KMS-11 (cell line): ENCODE measurements at regions not wholly inside any gene's neighbourhood (a gene's known extent, or its start where the extent isn't known, plus 50 kb on each side); places are given as distances from the start of the nearest gene placed in this dataset.
"Not testable (repeated sequence)": the region's sequence is repeated elsewhere in the genome, so short reads cannot be mapped to it uniquely, and the experiment has no call there.

ENCODE experiments used
- H2AFZ ChIP-seq: fragments of 200-600 bp; sonication (generic); 2 replicates; pipeline ENCODE4 v1.6.1; 2016; ENCODE audit warnings: antibody characterized with exemption, mixed run types, low read depth
- H3K27ac ChIP-seq: fragments of 200-600 bp; sonication (generic); 2 replicates; pipeline ENCODE4 v1.6.1; 2016; ENCODE audit warnings: mild to moderate bottlenecking, mixed run types
- H3K27me3 ChIP-seq: fragments of 200-600 bp; sonication (generic); 2 replicates; pipeline ENCODE4 v1.6.1; 2017; ENCODE audit warnings: mild to moderate bottlenecking, low read depth, mixed run types, moderate library complexity; ENCODE audit not compliant: insufficient read depth
- H3K36me3 ChIP-seq: fragments of 200-600 bp; sonication (generic); 2 replicates; pipeline ENCODE4 v1.6.1; 2017; ENCODE audit warnings: mild to moderate bottlenecking, mixed run types; ENCODE audit not compliant: insufficient read depth
- H3K4me1 ChIP-seq: fragments of 200-600 bp; sonication (generic); 2 replicates; pipeline ENCODE4 v1.6.1; 2016; ENCODE audit warnings: mild to moderate bottlenecking, low read depth, mixed run types; ENCODE audit not compliant: poor library complexity, severe bottlenecking
- H3K4me2 ChIP-seq: fragments of 200-600 bp; sonication (generic); 2 replicates; pipeline ENCODE4 v1.7.0; 2016; ENCODE audit warnings: mild to moderate bottlenecking, mixed run types
- H3K4me3 ChIP-seq: fragments of 200-600 bp; sonication (generic); IDR thresholded peaks from 2 replicates; pipeline ENCODE4 v1.6.1; 2017; ENCODE audit warnings: low read depth, low read length, mixed read lengths; ENCODE audit not compliant: insufficient read depth
- H3K79me2 ChIP-seq: fragments of 200-600 bp; sonication (generic); 2 replicates; pipeline ENCODE4 v1.6.1; 2016; ENCODE audit warnings: low read depth, mixed run types; ENCODE audit not compliant: insufficient read depth
- H3K9ac ChIP-seq: fragments of 200-600 bp; sonication (generic); 2 replicates; pipeline ENCODE4 v1.6.1; 2016; ENCODE audit warnings: mild to moderate bottlenecking, mixed run types
- H4K20me1 ChIP-seq: fragments of 200-600 bp; sonication (generic); 2 replicates; pipeline ENCODE4 v1.6.1; 2016; ENCODE audit warnings: mild to moderate bottlenecking, mixed run types; ENCODE audit not compliant: insufficient read depth

- not testable (repeated sequence) for H2AFZ ChIP-seq, H3K4me1 ChIP-seq, H3K4me3 ChIP-seq, H3K9ac ChIP-seq, H3K4me2 ChIP-seq, H3K36me3 ChIP-seq, H3K27ac ChIP-seq, H4K20me1 ChIP-seq, H3K27me3 ChIP-seq, H3K79me2 ChIP-seq
Observed at GRCh38 chr1:120542940-120543339, 128.1 kb downstream of the NBPF8 start.

GRCh38 chr1:120544434-120544833, 129.6 kb downstream of the NBPF8 start:
- not testable (repeated sequence) for H3K27me3 ChIP-seq, H3K36me3 ChIP-seq, H3K4me1 ChIP-seq, H3K9ac ChIP-seq, H2AFZ ChIP-seq, H4K20me1 ChIP-seq, H3K79me2 ChIP-seq, H3K4me3 ChIP-seq, H3K4me2 ChIP-seq, H3K27ac ChIP-seq

- not testable (repeated sequence) for H3K27ac ChIP-seq, H2AFZ ChIP-seq, H4K20me1 ChIP-seq, H3K4me3 ChIP-seq, H3K4me1 ChIP-seq, H3K9ac ChIP-seq, H3K27me3 ChIP-seq, H3K79me2 ChIP-seq, H3K4me2 ChIP-seq, H3K36me3 ChIP-seq
Observed at GRCh38 chr1:120550335-120550734, 135.5 kb downstream of the NBPF8 start.

GRCh38 chr1:120552190-120552589, 137.4 kb downstream of the NBPF8 start:
- H3K36me3 ChIP-seq, H2AFZ ChIP-seq, H3K4me3 ChIP-seq, H3K27ac ChIP-seq, H3K27me3 ChIP-seq, H3K4me1 ChIP-seq, H3K4me2 ChIP-seq, H4K20me1 ChIP-seq, H3K9ac ChIP-seq, H3K79me2 ChIP-seq: not testable (repeated sequence)

GRCh38 chr1:120557605-120558302, 142.9 kb downstream of the NBPF8 start:
- not testable (repeated sequence) for H3K79me2 ChIP-seq, H3K4me3 ChIP-seq, H3K36me3 ChIP-seq, H3K9ac ChIP-seq, H3K4me2 ChIP-seq, H3K27me3 ChIP-seq, H4K20me1 ChIP-seq, H2AFZ ChIP-seq, H3K27ac ChIP-seq
- peaks cover 18% of the 10 kb centered on the region for H3K4me1 ChIP-seq

- H3K9ac ChIP-seq, H3K27me3 ChIP-seq, H4K20me1 ChIP-seq, H3K4me2 ChIP-seq, H3K36me3 ChIP-seq, H3K4me3 ChIP-seq, H3K27ac ChIP-seq, H2AFZ ChIP-seq, H3K79me2 ChIP-seq: not testable (repeated sequence)
- peaks cover 18% of the 10 kb centered on the region for H3K4me1 ChIP-seq
Observed at GRCh38 chr1:120558303-120559060, 143.6 kb downstream of the NBPF8 start.

GRCh38 chr1:120561767-120562166, 146.9 kb downstream of the NBPF8 start:
- H3K9ac ChIP-seq, H4K20me1 ChIP-seq, H3K36me3 ChIP-seq, H2AFZ ChIP-seq, H3K27ac ChIP-seq, H3K4me3 ChIP-seq, H3K79me2 ChIP-seq, H3K27me3 ChIP-seq: not testable (repeated sequence)
- H3K4me2 ChIP-seq, result peak overlapping the region; percentile 48; the same call in 1 of the 2 replicates
- H3K4me1 ChIP-seq, result peaks cover 21% of the 10 kb centered on the region

GRCh38 chr1:120565396-120565795, 150.6 kb downstream of the NBPF8 start:
- H3K4me3 ChIP-seq, H3K79me2 ChIP-seq, H3K9ac ChIP-seq, H3K4me2 ChIP-seq, H4K20me1 ChIP-seq, H3K36me3 ChIP-seq, H3K27me3 ChIP-seq, H2AFZ ChIP-seq, H3K27ac ChIP-seq: not testable (repeated sequence)
- peaks cover 17% of the 10 kb centered on the region for H3K4me1 ChIP-seq

GRCh38 chr1:120567620-120568019, 152.8 kb downstream of the NBPF8 start:
- not testable (repeated sequence) for H2AFZ ChIP-seq, H3K36me3 ChIP-seq, H3K9ac ChIP-seq, H3K4me3 ChIP-seq, H4K20me1 ChIP-seq, H3K79me2 ChIP-seq, H3K27ac ChIP-seq, H3K27me3 ChIP-seq, H3K4me2 ChIP-seq, H3K4me1 ChIP-seq

GRCh38 chr1:120575201-120575600, 148.5 kb upstream of the NBPF26 start:
- H2AFZ ChIP-seq, H3K36me3 ChIP-seq, H3K27me3 ChIP-seq, H4K20me1 ChIP-seq, H3K79me2 ChIP-seq, H3K4me2 ChIP-seq, H3K9ac ChIP-seq, H3K4me3 ChIP-seq, H3K27ac ChIP-seq, H3K4me1 ChIP-seq: not testable (repeated sequence)
